HCT116 (cell line): ENCODE measurements at regions not wholly inside any gene's neighbourhood (a gene's known extent, or its start where the extent isn't known, plus 50 kb on each side); places are given as distances from the start of the nearest gene placed in this dataset.

Experiments
- ATAC-seq: fragments of 200-7000 bp; cut with Tn5 transposase; 2 replicates; pipeline ENCODE4 v1.9.1; 2020; ENCODE audit warnings: mild to moderate bottlenecking, moderate library complexity
- BruUV-seq: library from RNA; stranded (reverse); fragments of 400-500 nt; replicated peaks from 2 replicates; lab custom pipeline; 2021; lab: Mats Ljungman, UMichigan
- CTCF ChIA-PET: fragments of 300-600 bp; sonication (Branson Sonifier 250); formaldehyde crosslinking; loops from one replicate; lab custom pipeline; 2021; ENCODE audit warnings: antibody characterized with exemption; lab: Charles Lee
- POLR2A ChIA-PET: fragments of 300-600, 350-600 bp; sonication (Branson Sonifier 250); formaldehyde crosslinking; loops from one replicate; lab custom pipeline; 2021; ENCODE audit warnings: antibody characterized with exemption; lab: Charles Lee
- RAD21 ChIA-PET, 2 experiments: fragments of 300-600 bp; sonication (Branson Sonifier 250); formaldehyde crosslinking; loops; one replicate each; lab custom pipeline; 2023; ENCODE audit warnings: low total read pairs in 2 of 2; ENCODE audit not compliant: uncharacterized antibody in 2 of 2, unreplicated experiment in 2 of 2, low non-redundant PET in 1 of 2; lab: Charles Lee
- DNase-seq: peaks from one replicate; pipeline ENCODE4 v3.0.0-alpha.2; 2010; ENCODE audit warnings: low read depth, low spot score
- H2AFZ ChIP-seq: fragments of 200-600 bp; shearing (Covaris generic), sonication (generic); 2 replicates; pipeline ENCODE4 v1.6.1; 2017; ENCODE audit warnings: low read depth, mixed run types, mixed read lengths, antibody characterized with exemption, low read length; ENCODE audit not compliant: poor library complexity, severe bottlenecking
- H3K27ac ChIP-seq: 2 replicates; pipeline ENCODE4 v1.5.1; 2012; ENCODE audit warnings: low read depth, low read length
- H3K27me3 ChIP-seq: fragments of 200-600 bp; sonication (generic); 2 replicates; pipeline ENCODE4 v1.6.1; 2016; ENCODE audit warnings: mixed run types, low read length, mixed read lengths; ENCODE audit not compliant: insufficient read depth
- H3K36me3 ChIP-seq, 2 experiments: fragments of 200-500 bp in 1 of 2; fragments of 200-600 bp in 1 of 2; sonication (Bioruptor generic) in 1 of 2; sonication (generic) in 1 of 2; 2 replicates each; pipeline versions ENCODE4 v1.5.1 to v1.6.1; 2014 to 2016; ENCODE audit warnings: low read length in 2 of 2, inconsistent platforms in 1 of 2, mixed read lengths in 1 of 2, mixed run types in 1 of 2; ENCODE audit not compliant: insufficient read depth in 2 of 2, control insufficient read depth in 1 of 2
- H3K4me1 ChIP-seq, 2 experiments: fragments of 200-600 bp in 1 of 2; sonication (generic) in 1 of 2; 2 replicates each; pipeline versions ENCODE4 v1.5.1 to v1.6.1; 2012 to 2017; ENCODE audit warnings: low read length in 2 of 2, inconsistent platforms in 1 of 2, mild to moderate bottlenecking in 1 of 2, mixed read lengths in 1 of 2, mixed run types in 1 of 2, moderate library complexity in 1 of 2; ENCODE audit not compliant: insufficient read depth in 2 of 2, control insufficient read depth in 1 of 2
- H3K4me2 ChIP-seq: fragments of 200-600 bp; sonication (generic); 2 replicates; pipeline ENCODE4 v1.6.1; 2017; ENCODE audit warnings: mixed run types, low read length, mixed read lengths
- H3K4me3 ChIP-seq, 2 experiments: fragments of 200-600 bp in 1 of 2; sonication (generic) in 1 of 2; replicated peaks in 1 of 2; 2 replicates each; pipeline ENCODE4 v1.5.1; 2011 to 2016; ENCODE audit warnings: low read length in 2 of 2, control low read depth in 1 of 2, low read depth in 1 of 2, mild to moderate bottlenecking in 1 of 2, mixed read lengths in 1 of 2, mixed run types in 1 of 2
- H3K79me2 ChIP-seq: fragments of 200-600 bp; sonication (generic); 2 replicates; pipeline ENCODE4 v1.6.1; 2017; ENCODE audit warnings: mild to moderate bottlenecking, mixed run types, low read length, moderate library complexity, mixed read lengths; ENCODE audit not compliant: insufficient read depth
- H3K9ac ChIP-seq: fragments of 200-600 bp; sonication (generic); 2 replicates; pipeline ENCODE4 v1.6.1; 2016; ENCODE audit warnings: low read length, mixed read lengths
- H3K9me2 ChIP-seq: fragments of 200-600 bp; sonication (generic), shearing (Covaris generic); 2 replicates; pipeline ENCODE4 v1.6.1; 2017; ENCODE audit warnings: mixed run types, mild to moderate bottlenecking, moderate library complexity; ENCODE audit not compliant: insufficient read depth
- H3K9me3 ChIP-seq, 2 experiments: fragments of 200-500 bp in 1 of 2; fragments of 200-600 bp in 1 of 2; sonication (Bioruptor generic) in 1 of 2; sonication (generic) in 1 of 2; 2 replicates each; pipeline ENCODE4 v1.6.1; 2014 to 2017; ENCODE audit warnings: low read length in 2 of 2, mixed read lengths in 2 of 2, inconsistent platforms in 1 of 2, low read depth in 1 of 2, mild to moderate bottlenecking in 1 of 2, mixed run types in 1 of 2, moderate library complexity in 1 of 2; ENCODE audit not compliant: control insufficient read depth in 1 of 2, insufficient read depth in 1 of 2
- H4K20me1 ChIP-seq: fragments of 200-600 bp; sonication (generic), shearing (Covaris generic); 2 replicates; pipeline ENCODE4 v1.6.1; 2017; ENCODE audit warnings: mixed run types, mild to moderate bottlenecking, moderate library complexity; ENCODE audit not compliant: insufficient read depth
- CBX3 ChIP-seq: IDR thresholded peaks from 2 replicates; pipeline ENCODE4 v1.6.1; 2012; ENCODE audit warnings: low read depth
- EGR1 ChIP-seq: IDR thresholded peaks from 2 replicates; pipeline ENCODE4 v1.6.1; 2012; ENCODE audit warnings: low read depth
- ELF1 ChIP-seq: IDR thresholded peaks from 2 replicates; pipeline ENCODE4 v1.6.1; 2012; ENCODE audit warnings: low read depth, borderline replicate concordance
- EZH2 ChIP-seq: fragments of 200-600 bp; sonication (generic); IDR thresholded peaks from 2 replicates; pipeline ENCODE4 v1.6.1; 2017; ENCODE audit warnings: antibody characterized with exemption, mixed run types
- FOSL1 ChIP-seq: IDR thresholded peaks from 2 replicates; pipeline ENCODE4 v1.6.1; 2012; ENCODE audit warnings: low read depth
- JUND ChIP-seq: IDR thresholded peaks from 2 replicates; pipeline ENCODE4 v1.6.1; 2012
- RAD21 ChIP-seq: IDR thresholded peaks from 2 replicates; pipeline ENCODE4 v1.6.1; 2012; ENCODE audit warnings: low read depth, mild to moderate bottlenecking
- SIN3A ChIP-seq: IDR thresholded peaks from 2 replicates; pipeline ENCODE4 v1.6.1; 2012; ENCODE audit warnings: low read depth
- SP1 ChIP-seq: IDR thresholded peaks from 2 replicates; pipeline ENCODE4 v1.6.1; 2012; ENCODE audit warnings: low read depth
- SRF ChIP-seq: IDR thresholded peaks from 2 replicates; pipeline ENCODE4 v1.6.1; 2012; ENCODE audit warnings: low read depth
- ZNF274 ChIP-seq: fragments of 200-500 bp; sonication (Bioruptor generic); IDR thresholded peaks from 2 replicates; pipeline ENCODE4 v1.6.1; 2014; ENCODE audit warnings: mild to moderate bottlenecking, low read depth, low read length, inconsistent platforms
- intact Hi-C: fragments of 100-400 bp; cut with micrococcal nuclease; formaldehyde crosslinking; loops from 2 replicates; pipeline ENCODE4 v1.10.0; 2022
- TF ChIP-seq, protein P1 (sequence below): IDR thresholded peaks from 2 replicates; pipeline ENCODE4 v1.6.1; 2011; ENCODE audit warnings: mild to moderate bottlenecking, low read length, moderate library complexity; ENCODE audit not compliant: insufficient replicate concordance; ENCODE audit errors: extremely low read depth

DNA sequence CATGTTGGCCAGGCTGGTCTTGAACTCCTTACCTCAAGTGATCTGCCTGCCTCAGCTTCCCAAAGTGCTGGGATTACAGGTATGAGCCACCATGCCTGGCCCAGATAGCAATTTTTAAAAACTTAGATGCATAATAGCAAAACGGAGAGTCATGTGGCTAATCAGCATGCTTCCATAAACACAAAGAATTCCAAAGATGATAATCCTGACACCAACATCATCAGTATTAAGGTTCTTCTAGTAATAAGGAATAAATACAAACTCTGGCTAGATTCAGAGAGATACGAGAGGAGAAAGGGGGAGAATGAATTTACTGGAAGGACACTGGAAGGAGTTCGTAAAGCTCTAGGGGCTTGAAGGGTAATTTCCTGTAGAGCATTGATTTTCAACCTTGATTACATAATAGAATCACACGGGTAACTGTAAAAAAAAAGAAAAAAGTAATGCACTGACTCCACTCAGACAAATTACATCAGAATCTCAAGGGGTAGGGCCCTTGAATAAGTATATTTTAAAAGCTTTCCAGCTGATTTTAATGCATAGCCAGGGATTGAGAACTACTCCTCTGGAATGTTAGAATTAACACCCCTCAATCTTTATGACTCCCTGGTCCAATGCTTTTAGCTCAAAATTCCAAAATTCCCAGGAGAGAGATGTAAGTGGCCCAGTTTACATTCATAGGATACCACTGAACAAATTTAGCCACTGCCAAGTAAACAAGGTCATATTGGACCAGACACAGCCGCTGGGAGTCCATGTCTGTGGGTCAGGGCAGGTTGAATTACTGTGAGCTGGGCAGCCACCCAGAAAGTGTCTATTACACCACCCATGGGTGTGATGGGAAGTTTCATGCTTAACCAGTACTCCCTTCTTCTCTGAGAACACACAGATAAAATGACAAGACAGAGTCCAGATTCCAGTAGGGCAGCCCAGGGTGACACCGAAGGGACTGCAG lies 243.9 kb downstream of the TBL1XR1 start:
- Histone ChIP-seq H3K4me2 (no peak overlapping the region), H3K9ac (no peak overlapping the region), H3K4me1 (peaks cover 0 to 14% of the 10 kb centered on the region in 2 experiments; a peak in 3 of 4 replicates), H3K36me3 (no peaks in the 10 kb centered on the region)
- intact Hi-C loops, result no loop called here
- no peak for ATAC-seq
- BruUV-seq, result no TSS peak
- TF ChIP-seq EGR1, result no peak
- TF ChIP-seq, protein P1, sequence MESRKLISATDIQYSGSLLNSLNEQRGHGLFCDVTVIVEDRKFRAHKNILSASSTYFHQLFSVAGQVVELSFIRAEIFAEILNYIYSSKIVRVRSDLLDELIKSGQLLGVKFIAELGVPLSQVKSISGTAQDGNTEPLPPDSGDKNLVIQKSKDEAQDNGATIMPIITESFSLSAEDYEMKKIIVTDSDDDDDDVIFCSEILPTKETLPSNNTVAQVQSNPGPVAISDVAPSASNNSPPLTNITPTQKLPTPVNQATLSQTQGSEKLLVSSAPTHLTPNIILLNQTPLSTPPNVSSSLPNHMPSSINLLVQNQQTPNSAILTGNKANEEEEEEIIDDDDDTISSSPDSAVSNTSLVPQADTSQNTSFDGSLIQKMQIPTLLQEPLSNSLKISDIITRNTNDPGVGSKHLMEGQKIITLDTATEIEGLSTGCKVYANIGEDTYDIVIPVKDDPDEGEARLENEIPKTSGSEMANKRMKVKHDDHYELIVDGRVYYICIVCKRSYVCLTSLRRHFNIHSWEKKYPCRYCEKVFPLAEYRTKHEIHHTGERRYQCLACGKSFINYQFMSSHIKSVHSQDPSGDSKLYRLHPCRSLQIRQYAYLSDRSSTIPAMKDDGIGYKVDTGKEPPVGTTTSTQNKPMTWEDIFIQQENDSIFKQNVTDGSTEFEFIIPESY, result no peak
- no peak for TF ChIP-seq CBX3
- TF ChIP-seq, all 23 proteins: peak for 0
- CTCF ChIA-PET, result no interaction called here
- H3K27me3 ChIP-seq, result no peaks in the 10 kb centered on the region
- RAD21 ChIA-PET, result no interaction called here
- DNase-seq, result no peak
- H4K20me1 ChIP-seq, result no peaks in the 10 kb centered on the region
- H3K9me2 ChIP-seq, result no peaks in the 10 kb centered on the region
- no peak overlapping the region for H3K27ac ChIP-seq
- H3K4me3 ChIP-seq, result no peak overlapping the region
- POLR2A ChIA-PET, result no interaction called here
- H2AFZ ChIP-seq, result no peak overlapping the region
- no peaks in the 10 kb centered on the region for H3K9me3 ChIP-seq
- no peaks in the 10 kb centered on the region for H3K79me2 ChIP-seq

GRCh38 chr3:176951586-176952292 lies 245.5 kb downstream of the TBL1XR1 start:
- H3K79me2 ChIP-seq, result no peaks in the 10 kb centered on the region
- H3K4me2 ChIP-seq, result no peak overlapping the region
- no TSS peak for BruUV-seq
- ChIA-PET POLR2A (no interaction called here), CTCF (no interaction called here), RAD21 (no interaction called here)
- ATAC-seq (no peak), DNase-seq (no peak)
- H3K9me3 ChIP-seq, result no peaks in the 10 kb centered on the region
- H3K9me2 ChIP-seq, result no peaks in the 10 kb centered on the region
- no peaks in the 10 kb centered on the region for H3K36me3 ChIP-seq
- no peak overlapping the region for H3K9ac ChIP-seq
- H2AFZ ChIP-seq, result no peak overlapping the region
- H3K4me1 ChIP-seq, result peaks cover 0 to 14% of the 10 kb centered on the region in 2 experiments; a peak in 3 of 4 replicates
- no peak overlapping the region for H3K27ac ChIP-seq
- intact Hi-C loops, result no loop called here
- H3K4me3 ChIP-seq, result no peak overlapping the region
- H3K27me3 ChIP-seq, result no peaks in the 10 kb centered on the region
- H4K20me1 ChIP-seq, result no peaks in the 10 kb centered on the region
- TF ChIP-seq CBX3 (no peak), SP1 (no peak), JUND (no peak), RAD21 (no peak), FOSL1 (no peak), EZH2 (no peak), ELF1 (no peak), ZNF274 (no peak), SIN3A (no peak), SRF (no peak)
- TF ChIP-seq, protein P1, result no peak
